ENCODE measurements at regions not wholly inside any gene's neighbourhood (a gene's known extent, or its start where the extent isn't known, plus 50 kb on each side); places are given as distances from the start of the nearest gene placed in this dataset.

- H3K4me3 ChIP-seq (ENCODE audit: low read depth, low read length) = no peak overlapping the region
- DNase-seq (ENCODE audit: low read depth) = no peak
- no peak for TF ChIP-seq CTCF (conservative IDR thresholded peaks at IDR 0.05; ENCODE audit: low read depth, low read length)
Observed at GRCh38 chr5:121744577-121744976, 107.1 kb upstream of the FTMT start.

- H3K4me3 ChIP-seq (ENCODE audit: low read depth, low read length) = no peak overlapping the region
- DNase-seq (ENCODE audit: low read depth) = no peak
- TF ChIP-seq CTCF (conservative IDR thresholded peaks at IDR 0.05; ENCODE audit: low read depth, low read length) = no peak
Observed at GRCh38 chr5:121745407-121745806, 106.3 kb upstream of the FTMT start.

GRCh38 chr5:121746763-121747162 lies 104.9 kb upstream of the FTMT start:
- TF ChIP-seq CTCF (conservative IDR thresholded peaks at IDR 0.05; ENCODE audit: low read depth, low read length) = no peak
- no peak for DNase-seq (ENCODE audit: low read depth)
- H3K4me3 ChIP-seq (ENCODE audit: low read depth, low read length) = no peak overlapping the region

GRCh38 chr5:121748686-121749085 lies 103.0 kb upstream of the FTMT start:
- TF ChIP-seq CTCF (conservative IDR thresholded peaks at IDR 0.05; ENCODE audit: low read depth, low read length) = no peak
- DNase-seq (ENCODE audit: low read depth) = no peak
- H3K4me3 ChIP-seq (ENCODE audit: low read depth, low read length) = no peak overlapping the region

GRCh38 chr5:121752149-121752548 lies 99.5 kb upstream of the FTMT start:
- no peak for TF ChIP-seq CTCF (conservative IDR thresholded peaks at IDR 0.05; ENCODE audit: low read depth, low read length)
- DNase-seq (ENCODE audit: low read depth) = no peak
- H3K4me3 ChIP-seq (ENCODE audit: low read depth, low read length) = no peak overlapping the region

GRCh38 chr5:121755266-121755665 lies 96.4 kb upstream of the FTMT start:
- no peak for DNase-seq (ENCODE audit: low read depth)
- no peak overlapping the region for H3K4me3 ChIP-seq (ENCODE audit: low read depth, low read length)
- no peak for TF ChIP-seq CTCF (conservative IDR thresholded peaks at IDR 0.05; ENCODE audit: low read depth, low read length)

GRCh38 chr5:121757753-121758152 lies 93.9 kb upstream of the FTMT start:
- no peak for DNase-seq (ENCODE audit: low read depth)
- H3K4me3 ChIP-seq (ENCODE audit: low read depth, low read length) = no peak overlapping the region
- no peak for TF ChIP-seq CTCF (conservative IDR thresholded peaks at IDR 0.05; ENCODE audit: low read depth, low read length)

Data from choroid plexus epithelial cell (primary cell).